ENCODE measurements at regions not wholly inside any gene's neighbourhood (a gene's known extent, or its start where the extent isn't known, plus 50 kb on each side); places are given as distances from the start of the nearest gene placed in this dataset.
A peak's percentile ranks its signal among the peaks of the same experiment; 100 is the strongest.

- Histone ChIP-seq H2AFZ (ENCODE audit: low read length) (no peak overlapping the region), H3K23me2 (ENCODE audit: insufficient read length, low read depth, low read length, poor library complexity, severe bottlenecking) (no peaks in the 10 kb centered on the region), H3K18ac (ENCODE audit: insufficient read length, low read depth, low read length) (no peak overlapping the region), H3K9me3 (ENCODE audit: control insufficient read depth, low read depth, low read length) (no peaks in the 10 kb centered on the region), H3T11ph (ENCODE audit: low read length) (no peak overlapping the region), H3K4me2 (ENCODE audit: insufficient read depth, insufficient read length, low read length) (no peak overlapping the region), H3K23ac (ENCODE audit: insufficient read length, low read depth, low read length) (no peak overlapping the region), H3K4me1 (ENCODE audit: insufficient read depth, low read length) (no peaks in the 10 kb centered on the region), H4K5ac (ENCODE audit: insufficient read length, low read depth, low read length) (no peak overlapping the region), H2BK15ac (ENCODE audit: low read depth, low read length) (no peak overlapping the region), H3K79me1 (ENCODE audit: insufficient read depth, low read depth, low read length, poor library complexity, severe bottlenecking) (no peaks in the 10 kb centered on the region), H2BK5ac (ENCODE audit: insufficient read length, low read length) (no peak overlapping the region), H2BK120ac (ENCODE audit: low read depth, low read length, poor library complexity, severe bottlenecking) (no peak overlapping the region), H3K56ac (ENCODE audit: insufficient read length, low read depth, low read length) (no peak overlapping the region), H4K20me1 (ENCODE audit: control insufficient read depth, insufficient read depth, insufficient read length) (no peaks in the 10 kb centered on the region), H3K4ac (ENCODE audit: low read depth, low read length) (no peak overlapping the region), H3K79me2 (ENCODE audit: insufficient read depth, low read length) (no peaks in the 10 kb centered on the region), H2AK5ac (ENCODE audit: insufficient read length, low read length) (no peak overlapping the region), H3K27me3 (ENCODE audit: insufficient read depth, low read length) (no peaks in the 10 kb centered on the region), H2BK12ac (ENCODE audit: insufficient read length, low read depth, low read length) (no peak overlapping the region), H4K91ac (ENCODE audit: insufficient read length, low read depth, low read length) (no peak overlapping the region), H2BK20ac (ENCODE audit: low read depth, low read length, poor library complexity, severe bottlenecking) (no peak overlapping the region), H3K27ac (ENCODE audit: insufficient read length, low read depth, low read length) (no peak overlapping the region), H3K14ac (ENCODE audit: insufficient read depth, low read length) (no peak overlapping the region), H3K9ac (ENCODE audit: extremely low read depth, insufficient read length, low read length) (no peak overlapping the region), H4K8ac (replicated peaks; ENCODE audit: insufficient read length, low read depth, low read length) (no peak overlapping the region)
- Mint-ChIP-seq H3K4me1 (peaks cover 0 to 1% of the 10 kb centered on the region in 2 experiments; a peak in 1 of 4 replicates), H3K36me3 (ENCODE audit: insufficient read depth in 1 of 3, low read depth in 3 of 3) (no peaks in the 10 kb centered on the region), H3K9me3 (no peaks in the 10 kb centered on the region), H3K4me3 (no peak overlapping the region), H3K27ac (peak overlapping the region in 1 of 3 experiments; percentile 25; a peak in 2 of 7 replicates), H3K27me3 (ENCODE audit: low read depth) (peaks cover 26% of the 10 kb centered on the region)
- WGBS (ENCODE audit: extremely low coverage, insufficient read length, low lambda C conversion rate): no CpG with 5 or more reads among the region's 6 CpGs
- DNase-seq: peak; percentile 46
- TF ChIP-seq CTCF (conservative IDR thresholded peaks at IDR 0.05): no peak
Measured at GRCh38 chr1:37128091-37128490, 93.8 kb upstream of the GRIK3 start.

Data from H9 (cell line).